H7 (cell line): ENCODE measurements at regions not wholly inside any gene's neighbourhood (a gene's known extent, or its start where the extent isn't known, plus 50 kb on each side); places are given as distances from the start of the nearest gene placed in this dataset.
"Not testable (repeated sequence)": the region's sequence is repeated elsewhere in the genome, so short reads cannot be mapped to it uniquely, and the experiment has no call there.

Experiments
- DNase-seq: peaks from one replicate; pipeline ENCODE4 v3.0.0; 2012
- H3K27me3 ChIP-seq: 2 replicates; pipeline ENCODE4 v1.6.0; 2011; ENCODE audit warnings: mild to moderate bottlenecking, low read length; ENCODE audit not compliant: control insufficient read depth, insufficient read depth
- H3K36me3 ChIP-seq: replicated peaks from 2 replicates; pipeline ENCODE4 v1.5.1; 2011; ENCODE audit warnings: low read length; ENCODE audit not compliant: control insufficient read depth, insufficient read depth
- H3K4me3 ChIP-seq: 2 replicates; pipeline ENCODE4 v1.5.1; 2011; ENCODE audit warnings: low read depth, mild to moderate bottlenecking, control low read depth, low read length, moderate library complexity; ENCODE audit not compliant: insufficient read depth

DNA sequence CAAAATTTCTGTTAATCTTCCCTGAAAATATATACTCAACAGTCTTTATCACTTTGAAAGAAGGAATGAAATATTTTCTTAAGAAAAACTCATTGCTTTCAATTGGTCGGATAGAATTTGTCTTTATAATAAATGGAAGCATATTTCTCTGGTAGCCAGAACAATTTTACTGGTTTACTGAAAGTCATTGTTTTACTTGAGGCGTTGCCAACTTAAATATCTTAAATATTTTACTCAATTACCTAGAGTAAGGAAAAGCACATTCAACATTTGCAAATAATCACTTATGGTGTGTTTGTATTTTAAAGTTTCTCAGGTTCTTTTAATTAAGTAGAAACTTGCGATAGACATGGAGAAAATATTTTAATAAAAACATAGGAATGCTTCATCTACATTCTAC, 1181.7 kb downstream of the EFNA5 start:
- Histone ChIP-seq H3K27me3 (no peaks in the 10 kb centered on the region), H3K36me3 (no peaks in the 10 kb centered on the region), H3K4me3 (no peak overlapping the region)
- no peak for DNase-seq

DNA sequence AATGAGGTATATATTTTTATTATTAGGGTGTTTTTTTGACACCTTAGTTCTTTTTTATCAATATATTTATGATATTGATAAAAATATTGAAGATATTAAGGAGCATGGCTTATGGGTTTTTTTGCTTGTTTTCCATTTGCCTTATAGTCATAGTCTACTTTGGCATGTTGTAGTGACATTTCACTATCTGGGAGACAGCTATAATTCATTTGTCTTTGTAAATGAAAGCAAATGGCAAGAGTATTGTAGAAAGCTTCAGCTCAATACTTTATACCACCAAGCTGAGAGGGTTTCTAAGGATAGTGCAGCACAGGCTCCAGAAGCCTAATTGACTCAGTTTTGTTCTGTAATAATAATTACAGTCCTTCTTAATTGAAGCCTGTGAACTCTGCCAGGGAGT, 1182.3 kb downstream of the EFNA5 start:
- DNase-seq, result no peak
- Histone ChIP-seq H3K4me3 (no peak overlapping the region), H3K36me3 (no peaks in the 10 kb centered on the region), H3K27me3 (no peaks in the 10 kb centered on the region)

GRCh38 chr5:106481374-106481773, 1189.4 kb downstream of the EFNA5 start:
- Histone ChIP-seq H3K36me3 (no peaks in the 10 kb centered on the region), H3K27me3 (no peaks in the 10 kb centered on the region), H3K4me3 (no peak overlapping the region)
- no peak for DNase-seq

- Histone ChIP-seq H3K36me3 (no peaks in the 10 kb centered on the region), H3K4me3 (no peak overlapping the region), H3K27me3 (no peaks in the 10 kb centered on the region)
- DNase-seq, result no peak
These were observed 1194.1 kb downstream of the EFNA5 start for GRCh38 chr5:106476630-106477029.

DNA sequence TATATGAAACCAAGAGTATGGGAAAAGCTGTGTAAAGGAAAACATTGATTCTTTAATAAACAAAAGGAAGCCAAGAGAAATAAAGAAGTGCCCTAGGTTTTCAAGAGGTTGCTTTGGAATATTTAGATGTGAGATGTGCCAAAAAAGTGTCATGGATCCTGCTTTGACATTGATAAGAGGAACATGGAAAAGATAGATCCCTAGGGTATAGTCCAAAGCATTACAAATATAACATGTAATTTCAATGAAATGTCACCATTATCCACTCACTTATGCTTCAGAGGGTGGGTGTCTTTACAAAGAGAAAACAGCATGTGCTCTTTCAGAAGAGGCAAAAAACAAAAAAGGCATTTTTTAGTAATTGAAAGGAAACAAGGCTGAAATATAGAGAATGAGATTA, 1196.7 kb downstream of the EFNA5 start:
- DNase-seq, result no peak
- Histone ChIP-seq H3K4me3 (no peak overlapping the region), H3K36me3 (no peaks in the 10 kb centered on the region), H3K27me3 (no peaks in the 10 kb centered on the region)

- no peak for DNase-seq
- Histone ChIP-seq H3K4me3 (no peak overlapping the region), H3K27me3 (no peaks in the 10 kb centered on the region), H3K36me3 (no peaks in the 10 kb centered on the region)
These were observed 1211.2 kb downstream of the EFNA5 start for GRCh38 chr5:106459541-106459940.

GRCh38 chr5:106454651-106455415, 1215.9 kb downstream of the EFNA5 start:
- no peak overlapping the region for H3K4me3 ChIP-seq
- H3K27me3 ChIP-seq, result no peaks in the 10 kb centered on the region
- peak; percentile 4 for DNase-seq
- no peaks in the 10 kb centered on the region for H3K36me3 ChIP-seq

GRCh38 chr5:106454050-106454449, 1216.7 kb downstream of the EFNA5 start:
- Histone ChIP-seq H3K4me3 (no peak overlapping the region), H3K36me3 (no peaks in the 10 kb centered on the region), H3K27me3 (no peaks in the 10 kb centered on the region)
- no peak for DNase-seq

DNA sequence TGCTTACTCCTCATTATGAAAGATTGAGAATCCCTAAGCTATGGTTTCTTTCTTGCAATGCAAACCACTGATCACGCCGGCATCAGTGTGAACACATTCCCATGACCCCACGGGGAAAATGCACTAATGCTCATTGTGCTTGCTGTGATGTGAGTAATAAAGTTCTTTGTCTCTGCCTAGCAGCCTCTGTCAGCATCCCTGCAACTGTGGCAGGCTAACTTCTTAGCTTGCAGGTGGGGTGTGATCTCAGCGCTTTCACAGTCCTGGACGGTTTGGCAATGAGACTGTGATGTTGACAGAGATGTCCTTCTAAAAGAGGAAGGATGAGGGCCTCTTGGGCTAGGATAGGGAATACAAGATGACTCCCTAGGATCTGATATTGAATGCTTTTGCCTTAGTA, 1218.7 kb downstream of the EFNA5 start:
- DNase-seq, result no peak
- H3K27me3 ChIP-seq, result no peaks in the 10 kb centered on the region

DNA sequence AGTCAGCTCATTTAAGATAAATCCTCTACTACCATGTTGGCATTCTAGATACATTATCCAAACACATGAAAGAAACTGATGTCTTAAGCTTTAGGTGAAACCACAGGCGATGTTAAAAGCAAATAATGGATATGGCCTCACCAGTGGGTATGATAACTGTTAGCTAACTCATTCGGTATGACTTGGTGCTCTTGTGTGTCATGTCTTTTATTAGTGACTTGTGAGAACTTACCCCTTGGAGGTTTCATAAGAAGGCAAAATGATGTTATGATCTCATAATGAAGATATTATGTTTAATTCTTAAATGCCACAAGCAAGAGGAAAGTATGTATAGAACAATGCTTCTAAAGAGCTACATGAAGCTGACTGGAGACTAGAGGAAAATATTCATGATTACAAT, 1227.0 kb downstream of the EFNA5 start:
- no peak for DNase-seq
- no peak overlapping the region for H3K4me3 ChIP-seq
- H3K27me3 ChIP-seq, result no peaks in the 10 kb centered on the region
- no peaks in the 10 kb centered on the region for H3K36me3 ChIP-seq

More for the DNA sequence above, 1218.7 kb downstream of the EFNA5 start:
- Histone ChIP-seq H3K36me3 (no peaks in the 10 kb centered on the region), H3K4me3 (no peak overlapping the region)

DNA sequence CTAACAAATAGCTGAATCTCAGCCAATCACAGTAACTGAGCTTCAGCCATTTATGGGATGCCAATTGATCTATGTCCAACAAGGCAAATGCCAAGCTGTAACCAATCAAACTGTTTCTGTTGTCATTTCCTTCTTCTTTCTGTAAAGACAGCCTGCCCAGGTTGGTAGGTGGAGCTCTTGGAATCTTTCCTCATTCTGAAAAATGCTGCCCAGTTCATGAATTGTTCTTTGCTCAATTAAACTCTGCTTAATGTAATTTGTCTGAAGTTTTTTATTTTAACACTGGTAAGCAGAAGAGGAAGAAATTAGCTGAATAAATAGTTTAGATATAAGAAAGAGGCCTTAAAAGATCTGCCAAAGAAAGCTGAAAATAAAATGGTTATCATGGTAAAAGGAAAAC, 1235.6 kb downstream of the EFNA5 start:
- DNase-seq, result no peak
- Histone ChIP-seq H3K27me3 (no peaks in the 10 kb centered on the region), H3K36me3 (no peaks in the 10 kb centered on the region), H3K4me3 (no peak overlapping the region)

GRCh38 chr5:106430733-106431132, 1240.0 kb downstream of the EFNA5 start:
- not testable (repeated sequence) for H3K27me3 ChIP-seq, DNase-seq, H3K36me3 ChIP-seq, H3K4me3 ChIP-seq

GRCh38 chr5:106423109-106423897, 1247.4 kb downstream of the EFNA5 start:
- DNase-seq, result no peak
- Histone ChIP-seq H3K36me3 (no peaks in the 10 kb centered on the region), H3K4me3 (no peak overlapping the region), H3K27me3 (no peaks in the 10 kb centered on the region)

GRCh38 chr5:106420102-106420501, 1250.6 kb downstream of the EFNA5 start:
- Histone ChIP-seq H3K4me3 (no peak overlapping the region), H3K27me3 (no peaks in the 10 kb centered on the region), H3K36me3 (no peaks in the 10 kb centered on the region)
- no peak for DNase-seq

- no peak for DNase-seq
These were observed 1252.5 kb downstream of the EFNA5 start for GRCh38 chr5:106418196-106418595.

More at GRCh38 chr5:106418196-106418595, 1252.5 kb downstream of the EFNA5 start:
- H3K27me3 ChIP-seq, result no peaks in the 10 kb centered on the region
- no peaks in the 10 kb centered on the region for H3K36me3 ChIP-seq
- no peak overlapping the region for H3K4me3 ChIP-seq
